CD4-positive, CD25-positive, alpha-beta regulatory T cell (primary cell): ENCODE measurements at regions not wholly inside any gene's neighbourhood (a gene's known extent, or its start where the extent isn't known, plus 50 kb on each side); places are given as distances from the start of the nearest gene placed in this dataset.
"Not testable (repeated sequence)": the region's sequence is repeated elsewhere in the genome, so short reads cannot be mapped to it uniquely, and the experiment has no call there.

Experiments
- ATAC-seq, 2 donors: fragments of 150-1000 bp; cut with Tn5 transposase; one replicate each; pipeline ENCODE4 v1.10.0; 2021; ENCODE audit warnings: low read depth in 2 of 2, moderate number of reproducible peaks in 2 of 2, moderate library complexity in 1 of 2
- DNase-seq, 3 donors: peaks; one replicate each; pipeline versions ENCODE4 v3.0.0 to v3.0.0-alpha.2; 2012 to 2022; ENCODE audit warnings: mixed read lengths in 1 of 3
- H3K27ac ChIP-seq: one replicate; pipeline ENCODE4 v1.7.0; 2013; ENCODE audit warnings: mild to moderate bottlenecking, low read length; ENCODE audit not compliant: insufficient read depth, poor library complexity, severe bottlenecking
- H3K27me3 ChIP-seq: one replicate; pipeline ENCODE4 v1.7.0; 2013; ENCODE audit warnings: low read length; ENCODE audit not compliant: control insufficient read depth, insufficient read depth
- H3K36me3 ChIP-seq: one replicate; pipeline ENCODE4 v1.7.0; 2013; ENCODE audit warnings: mild to moderate bottlenecking, low read length, moderate library complexity; ENCODE audit not compliant: control insufficient read depth, insufficient read depth
- H3K4me1 ChIP-seq: 2 replicates; pipeline ENCODE4 v1.7.0; 2013; ENCODE audit warnings: mild to moderate bottlenecking, low read length; ENCODE audit not compliant: insufficient read depth, control insufficient read depth, poor library complexity, severe bottlenecking
- H3K4me3 ChIP-seq: one replicate; pipeline ENCODE4 v1.7.0; 2013; ENCODE audit warnings: low read depth, mild to moderate bottlenecking, low read length, moderate library complexity
- H3K9me3 ChIP-seq, 2 experiments: 1 replicate in 1 of 2; 2 replicates in 1 of 2; pipeline ENCODE4 v1.7.0; 2013; ENCODE audit warnings: low read length in 2 of 2, mild to moderate bottlenecking in 1 of 2, moderate library complexity in 1 of 2; ENCODE audit not compliant: control insufficient read depth in 2 of 2
- H3K27ac Mint-ChIP-seq, 3 donors: one replicate each; pipeline ENCODE4 v1.8.0; 2020 to 2022; ENCODE audit warnings: mild to moderate bottlenecking in 3 of 3, mixed read lengths in 3 of 3, moderate library complexity in 2 of 3
- H3K27me3 Mint-ChIP-seq: one replicate; pipeline ENCODE4 v1.8.0; 2022; ENCODE audit warnings: mild to moderate bottlenecking, mixed read lengths
- H3K36me3 Mint-ChIP-seq: one replicate; pipeline ENCODE4 v1.8.0; 2020; ENCODE audit warnings: mixed read lengths
- H3K4me1 Mint-ChIP-seq, 4 donors: one replicate each; pipeline ENCODE4 v1.8.0; 2020 to 2022; ENCODE audit warnings: mixed read lengths in 4 of 4, mild to moderate bottlenecking in 1 of 4
- H3K4me3 Mint-ChIP-seq, 4 donors: one replicate each; pipeline ENCODE4 v1.8.0; 2020 to 2022; ENCODE audit warnings: mild to moderate bottlenecking in 4 of 4, mixed read lengths in 4 of 4, moderate library complexity in 3 of 4
- H3K9me3 Mint-ChIP-seq, 7 donors: one replicate each; pipeline ENCODE4 v1.8.0; 2020 to 2022; ENCODE audit warnings: mixed read lengths in 7 of 7, mild to moderate bottlenecking in 3 of 7, moderate library complexity in 2 of 7

- ATAC-seq: no peak
- DNase-seq: no peak
- peaks cover 24% of the 10 kb centered on the region for H3K36me3 ChIP-seq
- peaks cover 44% of the 10 kb centered on the region for H3K36me3 Mint-ChIP-seq
- H3K27me3 Mint-ChIP-seq: no peaks in the 10 kb centered on the region
- H3K27ac ChIP-seq: no peak overlapping the region
- peaks cover 13 to 23% of the 10 kb centered on the region in 2 experiments for H3K9me3 ChIP-seq
- H3K4me3 ChIP-seq: no peak overlapping the region
- H3K4me1 ChIP-seq: no peaks in the 10 kb centered on the region
- H3K9me3 Mint-ChIP-seq: peaks cover 0 to 24% (median 14%) of the 10 kb centered on the region in 7 donors
- H3K4me1 Mint-ChIP-seq: peaks cover 0 to 10% (median 3%) of the 10 kb centered on the region in 4 donors
- H3K27me3 ChIP-seq: no peaks in the 10 kb centered on the region
- H3K4me3 Mint-ChIP-seq: no peak overlapping the region
- H3K27ac Mint-ChIP-seq: no peak overlapping the region
These were observed 69.7 kb upstream of the NUDT6 start for GRCh38 chr4:122992057-122992456.

GRCh38 chr4:122992641-122993040 lies 70.2 kb upstream of the NUDT6 start:
- Histone ChIP-seq H3K4me1 (no peaks in the 10 kb centered on the region), H3K27me3 (no peaks in the 10 kb centered on the region), H3K27ac (no peak overlapping the region), H3K4me3 (no peak overlapping the region), H3K36me3 (peaks cover 20% of the 10 kb centered on the region), H3K9me3 (peaks cover 8 to 17% of the 10 kb centered on the region in 2 experiments)
- ATAC-seq: no peak
- no peak overlapping the region for H3K4me3 Mint-ChIP-seq
- DNase-seq: no peak
- H3K4me1 Mint-ChIP-seq: peaks cover under 1 to 10% (median 3%) of the 10 kb centered on the region in 4 donors
- no peaks in the 10 kb centered on the region for H3K27me3 Mint-ChIP-seq
- peaks cover 0 to 19% (median 9%) of the 10 kb centered on the region in 7 donors for H3K9me3 Mint-ChIP-seq
- no peak overlapping the region for H3K27ac Mint-ChIP-seq
- peaks cover 45% of the 10 kb centered on the region for H3K36me3 Mint-ChIP-seq

GRCh38 chr4:122996350-122996749 lies 74.0 kb upstream of the NUDT6 start:
- H3K4me3 Mint-ChIP-seq: no peak overlapping the region
- no peaks in the 10 kb centered on the region for H3K27me3 Mint-ChIP-seq
- H3K36me3 Mint-ChIP-seq: peaks cover 35% of the 10 kb centered on the region
- peaks cover 2 to 5% (median 4%) of the 10 kb centered on the region in 4 donors for H3K4me1 Mint-ChIP-seq
- H3K27ac Mint-ChIP-seq: no peak overlapping the region
- Histone ChIP-seq H3K4me3 (no peak overlapping the region), H3K36me3 (peaks cover 1% of the 10 kb centered on the region), H3K27ac (no peak overlapping the region), H3K27me3 (no peaks in the 10 kb centered on the region), H3K4me1 (no peaks in the 10 kb centered on the region), H3K9me3 (no peaks in the 10 kb centered on the region)
- H3K9me3 Mint-ChIP-seq: peaks cover 0 to 9% (median 6%) of the 10 kb centered on the region in 7 donors
- no peak for ATAC-seq
- DNase-seq: no peak

GRCh38 chr4:122997463-122998101 lies 75.2 kb upstream of the NUDT6 start:
- H3K4me1 Mint-ChIP-seq: peaks cover 2 to 5% (median 4%) of the 10 kb centered on the region in 4 donors
- no peaks in the 10 kb centered on the region for H3K36me3 ChIP-seq
- H3K9me3 Mint-ChIP-seq: peaks cover 0 to 9% (median 7%) of the 10 kb centered on the region in 7 donors
- peaks cover 31% of the 10 kb centered on the region for H3K36me3 Mint-ChIP-seq
- H3K4me3 Mint-ChIP-seq: no peak overlapping the region
- ATAC-seq (no peak), DNase-seq (peak in 1 of 3 donors; percentile 14)
- H3K4me1 ChIP-seq: no peaks in the 10 kb centered on the region
- no peak overlapping the region for H3K27ac ChIP-seq
- no peak overlapping the region for H3K4me3 ChIP-seq
- H3K27me3 ChIP-seq: no peaks in the 10 kb centered on the region
- no peaks in the 10 kb centered on the region for H3K27me3 Mint-ChIP-seq
- H3K9me3 ChIP-seq: no peaks in the 10 kb centered on the region
- H3K27ac Mint-ChIP-seq: no peak overlapping the region

GRCh38 chr4:123004079-123004478 lies 81.7 kb upstream of the NUDT6 start:
- not testable (repeated sequence) for H3K4me1 ChIP-seq, ATAC-seq, H3K27ac ChIP-seq, H3K27me3 Mint-ChIP-seq, H3K27ac Mint-ChIP-seq, H3K9me3 ChIP-seq, H3K4me3 Mint-ChIP-seq, H3K27me3 ChIP-seq, DNase-seq, H3K4me3 ChIP-seq, H3K36me3 ChIP-seq
- H3K9me3 Mint-ChIP-seq: peaks cover 0 to 12% (median 4%) of the 10 kb centered on the region in 7 donors
- H3K36me3 Mint-ChIP-seq: peaks cover 50% of the 10 kb centered on the region
- peaks cover 6 to 13% (median 6%) of the 10 kb centered on the region in 4 donors for H3K4me1 Mint-ChIP-seq

- not testable (repeated sequence) for H3K27ac Mint-ChIP-seq, H3K27ac ChIP-seq, H3K4me1 ChIP-seq, H3K36me3 ChIP-seq, ATAC-seq, DNase-seq, H3K4me3 Mint-ChIP-seq, H3K27me3 Mint-ChIP-seq, H3K9me3 ChIP-seq, H3K27me3 ChIP-seq, H3K4me3 ChIP-seq
- Mint-ChIP-seq H3K36me3 (peaks cover 53% of the 10 kb centered on the region), H3K9me3 (peaks cover 0 to 12% (median 4%) of the 10 kb centered on the region in 7 donors), H3K4me1 (peaks cover 6 to 18% (median 6%) of the 10 kb centered on the region in 4 donors)
These were observed 82.7 kb upstream of the NUDT6 start for GRCh38 chr4:123005126-123005525.

- ATAC-seq (no peak), DNase-seq (no peak)
- Mint-ChIP-seq H3K4me3 (no peak overlapping the region), H3K27ac (no peak overlapping the region), H3K27me3 (no peaks in the 10 kb centered on the region), H3K9me3 (peaks cover 0 to 11% (median 4%) of the 10 kb centered on the region in 7 donors), H3K4me1 (peaks cover 6 to 19% (median 6%) of the 10 kb centered on the region in 4 donors), H3K36me3 (peaks cover 66% of the 10 kb centered on the region)
- no peaks in the 10 kb centered on the region for H3K27me3 ChIP-seq
- no peaks in the 10 kb centered on the region for H3K9me3 ChIP-seq
- no peak overlapping the region for H3K4me3 ChIP-seq
- H3K36me3 ChIP-seq: peaks cover 3% of the 10 kb centered on the region
- H3K27ac ChIP-seq: no peak overlapping the region
- H3K4me1 ChIP-seq: no peaks in the 10 kb centered on the region
These were observed 85.3 kb upstream of the NUDT6 start for GRCh38 chr4:123007679-123008078.

- H3K9me3 ChIP-seq, ATAC-seq, H3K27ac ChIP-seq, H3K27me3 Mint-ChIP-seq, H3K9me3 Mint-ChIP-seq, H3K27ac Mint-ChIP-seq, H3K27me3 ChIP-seq, H3K4me3 Mint-ChIP-seq, H3K4me3 ChIP-seq, H3K4me1 Mint-ChIP-seq, H3K36me3 ChIP-seq, H3K4me1 ChIP-seq, DNase-seq: not testable (repeated sequence)
- peaks cover 40% of the 10 kb centered on the region for H3K36me3 Mint-ChIP-seq
These were observed 90.0 kb upstream of the NUDT6 start for GRCh38 chr4:123012416-123012815.
